ENCODE measurements at regions not wholly inside any gene's neighbourhood (a gene's known extent, or its start where the extent isn't known, plus 50 kb on each side); places are given as distances from the start of the nearest gene placed in this dataset.

DNA sequence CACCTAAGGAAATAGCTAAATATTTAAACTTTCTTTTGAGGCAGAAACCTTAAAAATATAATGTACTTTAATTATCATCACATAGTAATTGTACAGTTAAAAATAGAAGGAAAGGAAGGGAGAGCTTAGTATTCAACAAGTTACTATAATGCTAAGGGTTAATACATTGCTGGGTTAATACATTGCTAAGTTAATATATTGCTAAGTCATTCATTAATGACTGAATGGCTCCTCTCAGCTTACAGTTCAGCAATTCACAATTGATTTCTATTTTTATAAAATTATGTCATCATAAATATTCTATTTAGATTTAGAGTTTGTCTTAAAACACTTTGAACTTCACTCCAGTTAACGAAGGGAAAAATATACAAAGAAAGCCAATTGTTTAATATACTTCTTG lies 207.9 kb downstream of the BMP4 start:
- TF ChIP-seq, protein P1, sequence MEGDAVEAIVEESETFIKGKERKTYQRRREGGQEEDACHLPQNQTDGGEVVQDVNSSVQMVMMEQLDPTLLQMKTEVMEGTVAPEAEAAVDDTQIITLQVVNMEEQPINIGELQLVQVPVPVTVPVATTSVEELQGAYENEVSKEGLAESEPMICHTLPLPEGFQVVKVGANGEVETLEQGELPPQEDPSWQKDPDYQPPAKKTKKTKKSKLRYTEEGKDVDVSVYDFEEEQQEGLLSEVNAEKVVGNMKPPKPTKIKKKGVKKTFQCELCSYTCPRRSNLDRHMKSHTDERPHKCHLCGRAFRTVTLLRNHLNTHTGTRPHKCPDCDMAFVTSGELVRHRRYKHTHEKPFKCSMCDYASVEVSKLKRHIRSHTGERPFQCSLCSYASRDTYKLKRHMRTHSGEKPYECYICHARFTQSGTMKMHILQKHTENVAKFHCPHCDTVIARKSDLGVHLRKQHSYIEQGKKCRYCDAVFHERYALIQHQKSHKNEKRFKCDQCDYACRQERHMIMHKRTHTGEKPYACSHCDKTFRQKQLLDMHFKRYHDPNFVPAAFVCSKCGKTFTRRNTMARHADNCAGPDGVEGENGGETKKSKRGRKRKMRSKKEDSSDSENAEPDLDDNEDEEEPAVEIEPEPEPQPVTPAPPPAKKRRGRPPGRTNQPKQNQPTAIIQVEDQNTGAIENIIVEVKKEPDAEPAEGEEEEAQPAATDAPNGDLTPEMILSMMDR (IDR thresholded peaks at IDR 0.05; ENCODE audit: extremely low read depth, missing control alignments): no peak
- no peak for DNase-seq (ENCODE audit: low spot score)

DNA sequence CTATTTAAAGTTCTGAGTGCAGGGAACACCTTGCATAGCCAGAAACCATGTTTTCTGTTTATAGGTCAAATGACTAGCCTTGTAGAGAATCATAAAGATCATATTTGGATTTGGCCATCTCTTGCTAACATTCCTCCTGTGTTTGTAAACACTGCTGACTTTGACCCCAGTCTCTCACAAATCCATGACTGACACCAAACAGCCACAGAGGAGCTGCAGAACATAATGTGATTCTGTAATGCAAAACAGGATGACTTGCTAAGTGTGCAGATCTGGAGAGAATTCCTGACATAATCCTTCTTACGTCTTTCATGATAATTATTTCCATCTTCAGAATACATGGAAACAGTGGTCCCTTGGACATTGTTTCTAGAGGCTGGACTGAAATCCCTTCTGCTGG lies 211.8 kb downstream of the BMP4 start:
- TF ChIP-seq, protein P1 (IDR thresholded peaks at IDR 0.05; ENCODE audit: extremely low read depth, missing control alignments): no peak
- DNase-seq (ENCODE audit: low spot score): no peak

- TF ChIP-seq, protein P1 (IDR thresholded peaks at IDR 0.05; ENCODE audit: extremely low read depth, missing control alignments): no peak
- DNase-seq (ENCODE audit: low spot score): no peak
Measured at GRCh38 chr14:53743371-53743770, 213.3 kb downstream of the BMP4 start.

GRCh38 chr14:53742233-53742620 lies 214.4 kb downstream of the BMP4 start:
- no peak for DNase-seq (ENCODE audit: low spot score)
- TF ChIP-seq, protein P1 (IDR thresholded peaks at IDR 0.05; ENCODE audit: extremely low read depth, missing control alignments): no peak

GRCh38 chr14:53741479-53742232 lies 215.0 kb downstream of the BMP4 start:
- TF ChIP-seq, protein P1 (IDR thresholded peaks at IDR 0.05; ENCODE audit: extremely low read depth, missing control alignments): no peak
- no peak for DNase-seq (ENCODE audit: low spot score)

GRCh38 chr14:53740570-53740969 lies 216.1 kb downstream of the BMP4 start:
- no peak for DNase-seq (ENCODE audit: low spot score)
- TF ChIP-seq, protein P1 (IDR thresholded peaks at IDR 0.05; ENCODE audit: extremely low read depth, missing control alignments): no peak

- no peak for DNase-seq (ENCODE audit: low spot score)
- TF ChIP-seq, protein P1 (IDR thresholded peaks at IDR 0.05; ENCODE audit: extremely low read depth, missing control alignments): no peak
Measured at GRCh38 chr14:53735916-53736315, 220.7 kb downstream of the BMP4 start.

Measured in GM20000 (cell line).